PC-3 (cell line): ENCODE measurements at regions not wholly inside any gene's neighbourhood (a gene's known extent, or its start where the extent isn't known, plus 50 kb on each side); places are given as distances from the start of the nearest gene placed in this dataset.

Experiments used
- CTCF ChIP-seq: fragments of 300-600 bp; sonication (generic); conservative IDR thresholded peaks from 2 replicates; pipeline ENCODE4 v1.5.1; 2017; ENCODE audit warnings: antibody characterized with exemption, low read depth, mild to moderate bottlenecking, low read length
- EZH2 ChIP-seq: fragments of 300-600 bp; sonication (generic); IDR thresholded peaks from one replicate; pipeline ENCODE4 v1.6.1; 2017; ENCODE audit warnings: antibody characterized with exemption, mild to moderate bottlenecking, low read length; ENCODE audit not compliant: unreplicated experiment

GRCh38 chr6:78482801-78483552 lies 384.4 kb upstream of the IRAK1BP1 start:
- TF ChIP-seq CTCF (no peak), EZH2 (no peak)
